H9 (cell line): ENCODE measurements at regions not wholly inside any gene's neighbourhood (a gene's known extent, or its start where the extent isn't known, plus 50 kb on each side); places are given as distances from the start of the nearest gene placed in this dataset.

Source experiments
- DNase-seq: peaks from one replicate; pipeline ENCODE4 v3.0.0-alpha.2; 2017
- H2AFZ ChIP-seq: one replicate; pipeline ENCODE4 v1.6.1; 2013; ENCODE audit warnings: mild to moderate bottlenecking, low read length, control low read depth, moderate library complexity
- H2AK5ac ChIP-seq: 2 replicates; pipeline ENCODE4 v1.6.1; 2013; ENCODE audit warnings: low read length, control low read depth, mixed read lengths; ENCODE audit not compliant: insufficient read length
- H2BK120ac ChIP-seq: one replicate; pipeline ENCODE4 v1.6.1; 2013; ENCODE audit warnings: low read depth, mild to moderate bottlenecking, low read length, control low read depth, inconsistent platforms; ENCODE audit not compliant: poor library complexity, severe bottlenecking
- H2BK12ac ChIP-seq: 2 replicates; pipeline ENCODE4 v1.6.1; 2013; ENCODE audit warnings: low read length, control low read depth, mixed read lengths, low read depth; ENCODE audit not compliant: insufficient read length
- H2BK15ac ChIP-seq: 2 replicates; pipeline ENCODE4 v1.6.1; 2013; ENCODE audit warnings: low read depth, low read length, control low read depth
- H2BK20ac ChIP-seq: one replicate; pipeline ENCODE4 v1.6.1; 2013; ENCODE audit warnings: low read depth, mild to moderate bottlenecking, low read length, control low read depth, inconsistent platforms; ENCODE audit not compliant: poor library complexity, severe bottlenecking
- H2BK5ac ChIP-seq: 2 replicates; pipeline ENCODE4 v1.6.1; 2013; ENCODE audit warnings: low read length, control low read depth, mixed read lengths; ENCODE audit not compliant: insufficient read length
- H3K14ac ChIP-seq: 2 replicates; pipeline ENCODE4 v1.6.1; 2013; ENCODE audit warnings: low read length, control low read depth; ENCODE audit not compliant: insufficient read depth
- H3K18ac ChIP-seq: 2 replicates; pipeline ENCODE4 v1.6.1; 2013; ENCODE audit warnings: low read depth, mild to moderate bottlenecking, mixed read lengths, low read length, control low read depth; ENCODE audit not compliant: insufficient read length
- H3K23ac ChIP-seq: 2 replicates; pipeline ENCODE4 v1.6.1; 2013; ENCODE audit warnings: low read length, control low read depth, mixed read lengths, low read depth; ENCODE audit not compliant: insufficient read length
- H3K23me2 ChIP-seq: 2 replicates; pipeline ENCODE4 v1.6.1; 2013; ENCODE audit warnings: low read depth, mild to moderate bottlenecking, mixed read lengths, low read length, control low read depth; ENCODE audit not compliant: insufficient read length, poor library complexity, severe bottlenecking
- H3K27ac ChIP-seq: 2 replicates; pipeline ENCODE4 v1.5.1; 2013; ENCODE audit warnings: low read length, control low read depth, mixed read lengths, low read depth; ENCODE audit not compliant: insufficient read length
- H3K27me3 ChIP-seq: 2 replicates; pipeline ENCODE4 v1.6.1; 2013; ENCODE audit warnings: low read length, control low read depth, inconsistent platforms; ENCODE audit not compliant: insufficient read depth
- H3K4ac ChIP-seq: 2 replicates; pipeline ENCODE4 v1.6.1; 2013; ENCODE audit warnings: low read depth, mild to moderate bottlenecking, control low read depth, inconsistent platforms, low read length, moderate library complexity
- H3K4me1 ChIP-seq: 2 replicates; pipeline ENCODE4 v1.6.1; 2013; ENCODE audit warnings: low read length, control low read depth, inconsistent platforms; ENCODE audit not compliant: insufficient read depth
- H3K4me2 ChIP-seq: 2 replicates; pipeline ENCODE4 v1.6.1; 2013; ENCODE audit warnings: low read length, control low read depth, mixed read lengths; ENCODE audit not compliant: insufficient read length, insufficient read depth
- H3K56ac ChIP-seq: 2 replicates; pipeline ENCODE4 v1.6.1; 2013; ENCODE audit warnings: low read depth, mild to moderate bottlenecking, mixed read lengths, low read length, control low read depth; ENCODE audit not compliant: insufficient read length
- H3K79me1 ChIP-seq: 2 replicates; pipeline ENCODE4 v1.6.1; 2013; ENCODE audit warnings: low read depth, mild to moderate bottlenecking, moderate library complexity, low read length, control low read depth, inconsistent platforms; ENCODE audit not compliant: insufficient read depth, poor library complexity, severe bottlenecking
- H3K79me2 ChIP-seq: 2 replicates; pipeline ENCODE4 v1.6.1; 2013; ENCODE audit warnings: low read length, control low read depth, inconsistent platforms; ENCODE audit not compliant: insufficient read depth
- H3K9ac ChIP-seq: 2 replicates; pipeline ENCODE4 v1.6.1; 2013; ENCODE audit warnings: low read length, control low read depth, mixed read lengths; ENCODE audit not compliant: insufficient read length; ENCODE audit errors: extremely low read depth
- H3K9me3 ChIP-seq: one replicate; pipeline ENCODE4 v1.6.1; 2013; ENCODE audit warnings: low read depth, low read length, inconsistent platforms; ENCODE audit not compliant: control insufficient read depth
- H3T11ph ChIP-seq: one replicate; pipeline ENCODE4 v1.6.1; 2013; ENCODE audit warnings: mild to moderate bottlenecking, low read length, control low read depth, inconsistent platforms
- H4K20me1 ChIP-seq: one replicate; pipeline ENCODE4 v1.6.1; 2013; ENCODE audit not compliant: control insufficient read depth, insufficient read length, insufficient read depth
- H4K5ac ChIP-seq: 2 replicates; pipeline ENCODE4 v1.6.1; 2013; ENCODE audit warnings: low read depth, mild to moderate bottlenecking, mixed read lengths, low read length, control low read depth; ENCODE audit not compliant: insufficient read length
- H4K8ac ChIP-seq: replicated peaks from 2 replicates; pipeline ENCODE4 v1.6.1; 2013; ENCODE audit warnings: low read length, control low read depth, mixed read lengths, low read depth; ENCODE audit not compliant: insufficient read length
- H4K91ac ChIP-seq: 2 replicates; pipeline ENCODE4 v1.6.1; 2013; ENCODE audit warnings: low read depth, mild to moderate bottlenecking, moderate library complexity, mixed read lengths, low read length, control low read depth; ENCODE audit not compliant: insufficient read length
- H3K27ac Mint-ChIP-seq, 3 experiments: 2 replicates in 2 of 3; 3 replicates in 1 of 3; pipeline ENCODE4 v1.8.0; 2020 to 2021; ENCODE audit warnings: mixed read lengths in 3 of 3, mild to moderate bottlenecking in 1 of 3, moderate library complexity in 1 of 3
- H3K27me3 Mint-ChIP-seq: 2 replicates; pipeline ENCODE4 v1.8.0; 2021; ENCODE audit warnings: low read depth, mild to moderate bottlenecking, moderate library complexity, mixed read lengths
- H3K36me3 Mint-ChIP-seq, 3 experiments: 2 replicates in 2 of 3; 3 replicates in 1 of 3; pipeline ENCODE4 v1.8.0; 2020 to 2021; ENCODE audit warnings: low read depth in 3 of 3, mixed read lengths in 3 of 3; ENCODE audit not compliant: insufficient read depth in 1 of 3
- H3K4me1 Mint-ChIP-seq, 2 experiments: 2 replicates each; pipeline ENCODE4 v1.8.0; 2020; ENCODE audit warnings: mixed read lengths in 2 of 2
- H3K4me3 Mint-ChIP-seq, 2 experiments: 2 replicates in 1 of 2; 3 replicates in 1 of 2; pipeline ENCODE4 v1.8.0; 2020 to 2021; ENCODE audit warnings: mild to moderate bottlenecking in 2 of 2, mixed read lengths in 2 of 2, moderate library complexity in 1 of 2
- H3K9me3 Mint-ChIP-seq, 2 experiments: 2 replicates in 1 of 2; 3 replicates in 1 of 2; pipeline ENCODE4 v1.8.0; 2020; ENCODE audit warnings: mild to moderate bottlenecking in 2 of 2, mixed read lengths in 2 of 2, moderate library complexity in 1 of 2
- CTCF ChIP-seq: fragments of 200-600 bp; sonication (generic); conservative IDR thresholded peaks from 3 replicates; pipeline ENCODE4 v1.8.0; 2021; ENCODE audit warnings: antibody characterized with exemption, mild to moderate bottlenecking
- WGBS: extraction: QIAGEN DNeasy Blood & Tissue Kit; methylation state at CpG from one replicate; pipeline ENCODE4 v1.1.7; 2013; ENCODE audit warnings: missing lambda C conversion rate, low lambda C conversion rate, mixed read lengths; ENCODE audit not compliant: insufficient read length; ENCODE audit errors: extremely low coverage; 5-methylcytosine and 5-hydroxymethylcytosine counted together

- Histone ChIP-seq H3K79me2 (no peaks in the 10 kb centered on the region), H3K56ac (no peak overlapping the region), H3T11ph (no peak overlapping the region), H3K4ac (no peak overlapping the region), H3K23me2 (no peaks in the 10 kb centered on the region), H2AK5ac (no peak overlapping the region), H3K27ac (peak overlapping the region; percentile 84), H4K20me1 (no peaks in the 10 kb centered on the region), H2BK15ac (no peak overlapping the region), H4K91ac (no peak overlapping the region), H3K79me1 (no peaks in the 10 kb centered on the region), H2AFZ (no peak overlapping the region), H3K14ac (no peak overlapping the region), H2BK120ac (no peak overlapping the region), H3K9me3 (peaks cover 21% of the 10 kb centered on the region), H4K5ac (no peak overlapping the region), H2BK20ac (no peak overlapping the region), H2BK5ac (no peak overlapping the region), H3K4me2 (peak overlapping the region; percentile 21), H3K27me3 (no peaks in the 10 kb centered on the region), H4K8ac (no peak overlapping the region), H3K9ac (no peak overlapping the region), H2BK12ac (no peak overlapping the region), H3K23ac (no peak overlapping the region), H3K18ac (peak overlapping the region; percentile 31), H3K4me1 (peaks cover 9% of the 10 kb centered on the region)
- Mint-ChIP-seq H3K9me3 (peaks cover 2 to 3% of the 10 kb centered on the region in 2 experiments; a peak in 2 of 5 replicates), H3K4me1 (peaks cover 44 to 48% of the 10 kb centered on the region in 2 experiments), H3K4me3 (peak overlapping the region in 1 of 2 experiments; percentile 15; a peak in 1 of 5 replicates), H3K27ac (peak overlapping the region; percentile 13 to 99 (median 47); a peak in 5 of 7 replicates), H3K36me3 (no peaks in the 10 kb centered on the region), H3K27me3 (peaks cover 5% of the 10 kb centered on the region)
- DNase-seq = peak; percentile 58
- no peak; the same call in 2 of the 3 replicates for TF ChIP-seq CTCF
- WGBS = no CpG with 5 or more reads among the region's 8 CpGs
Measured at GRCh38 chrX:124216396-124217115, 115.9 kb upstream of the TEX13D start.
